Glomerular visceral epithelial cell (primary cell): ENCODE measurements at regions not wholly inside any gene's neighbourhood (a gene's known extent, or its start where the extent isn't known, plus 50 kb on each side); places are given as distances from the start of the nearest gene placed in this dataset.

Experiments used
- DNase-seq: peaks from one replicate; pipeline ENCODE4 v3.0.0-alpha.2; 2016; ENCODE audit errors: extremely low spot score

- DNase-seq: no peak
These were observed 549.0 kb upstream of the LUZP2 start for GRCh38 chr11:23947883-23948282.

- no peak for DNase-seq
These were observed 548.0 kb upstream of the LUZP2 start for GRCh38 chr11:23948851-23949250.

- no peak for DNase-seq
These were observed 542.7 kb upstream of the LUZP2 start for GRCh38 chr11:23953951-23954710.

GRCh38 chr11:23954730-23955129 is 542.1 kb upstream of the LUZP2 start:
- no peak for DNase-seq

- DNase-seq: no peak
These were observed 540.3 kb upstream of the LUZP2 start for GRCh38 chr11:23956586-23956985.

- DNase-seq: no peak
These were observed 539.5 kb upstream of the LUZP2 start for GRCh38 chr11:23957314-23957713.

- no peak for DNase-seq
These were observed 537.4 kb upstream of the LUZP2 start for GRCh38 chr11:23959462-23959861.

GRCh38 chr11:23961503-23962338 is 535.1 kb upstream of the LUZP2 start:
- no peak for DNase-seq

GRCh38 chr11:23973244-23973643 is 523.6 kb upstream of the LUZP2 start:
- no peak for DNase-seq

GRCh38 chr11:23974051-23974450 is 522.8 kb upstream of the LUZP2 start:
- no peak for DNase-seq

GRCh38 chr11:23974601-23975000 is 522.3 kb upstream of the LUZP2 start:
- no peak for DNase-seq

- no peak for DNase-seq
These were observed 520.4 kb upstream of the LUZP2 start for GRCh38 chr11:23976426-23976825.

- no peak for DNase-seq
These were observed 520.0 kb upstream of the LUZP2 start for GRCh38 chr11:23976841-23977271.

- DNase-seq: no peak
These were observed 508.4 kb upstream of the LUZP2 start for GRCh38 chr11:23988381-23989006.

GRCh38 chr11:23990346-23991164 is 506.3 kb upstream of the LUZP2 start:
- no peak for DNase-seq

- DNase-seq: no peak
These were observed 505.7 kb upstream of the LUZP2 start for GRCh38 chr11:23991165-23991539.

GRCh38 chr11:23995891-23996290 is 501.0 kb upstream of the LUZP2 start:
- no peak for DNase-seq

- no peak for DNase-seq
These were observed 499.5 kb upstream of the LUZP2 start for GRCh38 chr11:23997356-23997755.

- DNase-seq: no peak
These were observed 491.5 kb upstream of the LUZP2 start for GRCh38 chr11:24005202-24005876.

GRCh38 chr11:24043842-24044241 is 453.0 kb upstream of the LUZP2 start:
- DNase-seq: no peak

- DNase-seq: no peak
These were observed 450.1 kb upstream of the LUZP2 start for GRCh38 chr11:24046731-24047130.
